GM12872 (cell line): ENCODE measurements at regions not wholly inside any gene's neighbourhood (a gene's known extent, or its start where the extent isn't known, plus 50 kb on each side); places are given as distances from the start of the nearest gene placed in this dataset.

Experiments
- CTCF ChIP-seq: IDR thresholded peaks from 3 replicates; pipeline ENCODE4 v1.5.1; 2011; ENCODE audit warnings: low read depth, mild to moderate bottlenecking, low read length, moderate library complexity; ENCODE audit not compliant: insufficient read depth

- TF ChIP-seq CTCF = no peak
These were observed 163.1 kb upstream of the AGR3 start for GRCh38 chr7:17044861-17045260.

- TF ChIP-seq CTCF = no peak
These were observed 164.5 kb upstream of the AGR3 start for GRCh38 chr7:17046259-17046658.

- TF ChIP-seq CTCF = no peak
These were observed 164.9 kb upstream of the AGR3 start for GRCh38 chr7:17046666-17047065.

GRCh38 chr7:17054206-17054605 lies 172.4 kb upstream of the AGR3 start:
- TF ChIP-seq CTCF = no peak

- no peak for TF ChIP-seq CTCF
These were observed 173.1 kb upstream of the AGR3 start for GRCh38 chr7:17054836-17055235.

- TF ChIP-seq CTCF = no peak
These were observed 173.8 kb upstream of the AGR3 start for GRCh38 chr7:17055596-17055995.

- no peak for TF ChIP-seq CTCF
These were observed 174.8 kb upstream of the AGR3 start for GRCh38 chr7:17056491-17057142.
